Prostate gland (tissue), 1 donor: ENCODE measurements at regions not wholly inside any gene's neighbourhood (a gene's known extent, or its start where the extent isn't known, plus 50 kb on each side); places are given as distances from the start of the nearest gene placed in this dataset.

Experiments
- POLR2A ChIP-seq: fragments of 450-650 bp; IDR thresholded peaks from one replicate; pipeline ENCODE4 v1.6.1; 2016; ENCODE audit warnings: antibody characterized with exemption, mild to moderate bottlenecking
- POLR2AphosphoS5 ChIP-seq: sonication (generic); formaldehyde crosslinking; IDR thresholded peaks from one replicate; pipeline ENCODE4 v1.6.1; 2017; ENCODE audit warnings: antibody characterized with exemption

- TF ChIP-seq POLR2A (no peak), POLR2AphosphoS5 (no peak)
Measured at GRCh38 chr12:115467531-115467930, 783.6 kb upstream of the TBX3 start.
